Esophagus squamous epithelium (tissue), 4 donors: ENCODE measurements at regions not wholly inside any gene's neighbourhood (a gene's known extent, or its start where the extent isn't known, plus 50 kb on each side); places are given as distances from the start of the nearest gene placed in this dataset.

Source experiments
- CTCF ChIP-seq, 6 experiments: fragments of 450-650 bp in 4 of 6; fragments of 200-600 bp in 2 of 6; sonication (generic) in 2 of 6; IDR thresholded peaks; one replicate each; pipeline ENCODE4 v1.5.1; 2016 to 2019; ENCODE audit warnings: antibody characterized with exemption in 6 of 6, mild to moderate bottlenecking in 4 of 6, moderate library complexity in 4 of 6
- POLR2A ChIP-seq, 4 donors: fragments of 450-650 bp; IDR thresholded peaks; one replicate each; pipeline ENCODE4 v1.6.1; 2017; ENCODE audit warnings: antibody characterized with exemption in 4 of 4, mild to moderate bottlenecking in 4 of 4, moderate library complexity in 3 of 4

- TF ChIP-seq POLR2A (IDR thresholded peaks at IDR 0.05) (no peak), CTCF (IDR thresholded peaks at IDR 0.05) (no peak)
Measured at GRCh38 chr13:83423861-83424260, 458.4 kb downstream of the SLITRK1 start.
